ENCODE measurements at regions not wholly inside any gene's neighbourhood (a gene's known extent, or its start where the extent isn't known, plus 50 kb on each side); places are given as distances from the start of the nearest gene placed in this dataset.

GRCh38 chr5:92574023-92574422 is 1007.0 kb downstream of the NR2F1-AS1 start:
- Histone ChIP-seq H3K27me3 (no peaks in the 10 kb centered on the region), H3K4me3 (no peak overlapping the region), H3K36me3 (no peaks in the 10 kb centered on the region), H3K27ac (no peak overlapping the region), H3K9me3 (no peaks in the 10 kb centered on the region), H3K4me1 (no peaks in the 10 kb centered on the region)
- no peak for TF ChIP-seq CTCF (IDR thresholded peaks at IDR 0.05)
- no peak for DNase-seq
- intact Hi-C loops (cut with DNase I; ENCODE audit: low total_unique reads), result no loop called here

- DNase-seq, result no peak
- Histone ChIP-seq H3K36me3 (no peaks in the 10 kb centered on the region), H3K9me3 (no peaks in the 10 kb centered on the region), H3K27ac (no peak overlapping the region), H3K27me3 (no peaks in the 10 kb centered on the region), H3K4me3 (no peak overlapping the region), H3K4me1 (no peaks in the 10 kb centered on the region)
- TF ChIP-seq CTCF (IDR thresholded peaks at IDR 0.05), result no peak
- intact Hi-C loops (cut with DNase I; ENCODE audit: low total_unique reads), result no loop called here
These were observed 1012.5 kb downstream of the NR2F1-AS1 start for GRCh38 chr5:92568522-92568921.

- TF ChIP-seq CTCF (IDR thresholded peaks at IDR 0.05), result no peak
- DNase-seq, result no peak
- intact Hi-C loops (cut with DNase I; ENCODE audit: low total_unique reads), result no loop called here
- H3K9me3 ChIP-seq, result no peaks in the 10 kb centered on the region
- no peak overlapping the region for H3K4me3 ChIP-seq
- H3K27ac ChIP-seq, result no peak overlapping the region
- no peaks in the 10 kb centered on the region for H3K36me3 ChIP-seq
- no peaks in the 10 kb centered on the region for H3K27me3 ChIP-seq
- no peaks in the 10 kb centered on the region for H3K4me1 ChIP-seq
These were observed 1013.1 kb downstream of the NR2F1-AS1 start for GRCh38 chr5:92567831-92568450.

- no peak overlapping the region for H3K4me3 ChIP-seq
- H3K27me3 ChIP-seq, result no peaks in the 10 kb centered on the region
- intact Hi-C loops (cut with DNase I; ENCODE audit: low total_unique reads), result no loop called here
These were observed 1014.8 kb downstream of the NR2F1-AS1 start for GRCh38 chr5:92566113-92566786.

GRCh38 chr5:92565673-92566072 is 1015.3 kb downstream of the NR2F1-AS1 start:
- intact Hi-C loops (cut with DNase I; ENCODE audit: low total_unique reads), result no loop called here
- H3K9me3 ChIP-seq, result no peaks in the 10 kb centered on the region
- no peak for DNase-seq
- H3K27ac ChIP-seq, result no peak overlapping the region
- no peaks in the 10 kb centered on the region for H3K4me1 ChIP-seq
- H3K27me3 ChIP-seq, result no peaks in the 10 kb centered on the region
- H3K36me3 ChIP-seq, result no peaks in the 10 kb centered on the region
- H3K4me3 ChIP-seq, result no peak overlapping the region
- TF ChIP-seq CTCF (IDR thresholded peaks at IDR 0.05), result no peak

More at GRCh38 chr5:92566113-92566786, 1014.8 kb downstream of the NR2F1-AS1 start:
- Histone ChIP-seq H3K4me1 (no peaks in the 10 kb centered on the region), H3K36me3 (no peaks in the 10 kb centered on the region), H3K9me3 (no peaks in the 10 kb centered on the region), H3K27ac (no peak overlapping the region)
- no peak for DNase-seq
- TF ChIP-seq CTCF (IDR thresholded peaks at IDR 0.05), result no peak

Measured in tibial artery (tissue), 4 donors.